Hematopoietic multipotent progenitor cell treated with erythropoietin and hydrocortisone succinate and interleukin-3 and kit ligand, for 17 days (in vitro differentiated cells): ENCODE measurements at regions not wholly inside any gene's neighbourhood (a gene's known extent, or its start where the extent isn't known, plus 50 kb on each side); places are given as distances from the start of the nearest gene placed in this dataset.

Source experiments
- DNase-seq: peaks from one replicate; pipeline ENCODE4 v3.0.0-alpha.2; 2015; ENCODE audit warnings: low spot score

DNA sequence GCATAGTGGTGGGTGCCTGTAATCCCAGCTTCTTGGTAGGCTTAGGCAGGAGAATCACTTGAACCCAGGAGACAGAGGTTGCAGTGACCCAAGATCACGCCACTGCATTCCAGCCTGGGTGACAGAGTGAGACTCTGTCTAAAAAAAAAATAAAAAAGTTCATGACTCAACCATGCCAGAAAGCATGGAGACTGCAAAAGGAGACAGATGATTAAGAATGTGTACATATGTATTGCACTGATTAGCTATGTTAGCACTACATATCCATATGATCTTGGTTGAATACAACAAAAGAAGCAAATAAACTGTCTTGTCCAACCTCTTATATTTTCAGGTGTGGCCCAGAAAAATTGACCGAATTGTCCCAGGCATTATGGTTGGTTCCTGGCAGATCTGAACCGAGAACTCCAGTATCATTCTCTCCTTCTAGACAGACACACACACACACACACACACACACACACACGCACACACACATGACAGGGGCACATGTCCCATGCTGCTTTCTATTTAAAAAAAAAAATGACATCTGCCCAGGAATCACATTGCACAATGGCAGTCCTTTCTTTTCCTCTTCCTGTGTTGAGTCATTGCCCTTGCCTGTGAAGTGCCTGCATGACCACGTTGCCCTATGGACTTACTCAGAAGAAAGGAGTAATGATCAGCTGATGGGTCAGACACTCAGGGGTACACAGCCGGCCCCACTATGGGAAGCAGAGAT lies 65.6 kb downstream of the MYCN start:
- no peak for DNase-seq

GRCh38 chr2:16005389-16005788 lies 65.0 kb downstream of the MYCN start:
- DNase-seq = no peak

DNA sequence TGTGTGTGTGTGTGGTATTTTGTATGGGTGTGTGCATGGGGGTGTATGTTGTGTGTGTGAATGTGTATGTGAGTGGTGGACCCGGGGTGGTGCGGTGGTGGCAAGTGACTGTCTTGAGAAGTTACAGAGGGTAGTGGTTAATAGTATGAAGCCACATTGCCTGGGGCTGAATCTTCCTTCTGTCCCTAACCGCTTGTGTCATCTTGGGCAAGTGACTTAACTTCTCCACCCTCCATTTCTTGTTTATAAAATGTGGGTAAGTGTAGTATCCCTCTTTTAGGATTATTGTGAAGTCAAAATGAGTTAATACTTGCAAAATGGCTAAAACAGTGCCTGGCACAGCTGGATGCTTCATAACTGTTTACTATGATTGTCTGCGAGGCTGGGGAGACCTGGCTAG lies 63.5 kb downstream of the MYCN start:
- no peak for DNase-seq

GRCh38 chr2:16003152-16003551 lies 62.8 kb downstream of the MYCN start:
- DNase-seq = no peak

GRCh38 chr2:16002575-16002974 lies 62.2 kb downstream of the MYCN start:
- DNase-seq = no peak

- no peak for DNase-seq
These were observed 61.8 kb downstream of the MYCN start for GRCh38 chr2:16002144-16002543.

- DNase-seq = no peak
These were observed 60.3 kb downstream of the MYCN start for GRCh38 chr2:16000642-16001041.

DNA sequence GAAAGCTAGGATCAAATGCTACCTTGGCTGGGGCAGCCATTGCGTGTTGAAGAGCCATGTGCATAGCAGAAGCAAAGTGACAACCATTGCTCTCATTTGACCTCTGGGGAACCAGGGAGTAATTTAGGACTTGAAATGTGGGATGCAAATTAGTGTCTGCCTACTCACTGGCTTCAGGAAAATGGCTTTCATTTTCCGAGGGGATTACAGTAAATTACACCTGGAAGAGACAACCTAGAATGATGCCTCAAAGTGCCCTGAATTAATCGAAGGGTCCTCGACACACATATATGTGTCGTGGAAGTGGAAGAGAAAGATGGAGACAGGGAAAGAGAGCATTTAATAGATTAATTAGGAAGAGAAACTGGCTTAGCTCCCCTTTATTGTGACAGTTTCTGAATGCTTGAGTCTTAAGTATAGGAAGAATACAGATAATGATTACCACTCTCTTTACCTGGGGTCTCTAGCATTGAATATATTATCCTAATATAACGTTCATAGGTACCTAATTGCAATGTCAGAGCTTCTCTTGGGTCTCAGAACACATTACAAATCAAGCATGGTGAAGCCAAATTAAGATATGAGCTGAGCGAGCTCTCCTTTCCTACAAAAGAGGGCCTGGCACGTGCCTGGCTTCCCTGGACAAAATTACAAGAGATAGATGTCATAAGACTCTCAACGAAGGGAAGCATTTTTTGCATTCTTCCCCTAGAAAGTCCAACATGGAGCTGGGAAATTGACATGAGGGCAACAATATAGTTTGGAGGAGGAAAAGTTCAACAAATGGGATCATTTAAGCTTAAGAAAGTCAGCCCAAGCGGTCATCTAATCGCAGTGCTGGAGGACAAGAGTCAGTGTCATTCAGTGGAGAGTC lies 59.5 kb downstream of the MYCN start:
- no peak for DNase-seq

DNA sequence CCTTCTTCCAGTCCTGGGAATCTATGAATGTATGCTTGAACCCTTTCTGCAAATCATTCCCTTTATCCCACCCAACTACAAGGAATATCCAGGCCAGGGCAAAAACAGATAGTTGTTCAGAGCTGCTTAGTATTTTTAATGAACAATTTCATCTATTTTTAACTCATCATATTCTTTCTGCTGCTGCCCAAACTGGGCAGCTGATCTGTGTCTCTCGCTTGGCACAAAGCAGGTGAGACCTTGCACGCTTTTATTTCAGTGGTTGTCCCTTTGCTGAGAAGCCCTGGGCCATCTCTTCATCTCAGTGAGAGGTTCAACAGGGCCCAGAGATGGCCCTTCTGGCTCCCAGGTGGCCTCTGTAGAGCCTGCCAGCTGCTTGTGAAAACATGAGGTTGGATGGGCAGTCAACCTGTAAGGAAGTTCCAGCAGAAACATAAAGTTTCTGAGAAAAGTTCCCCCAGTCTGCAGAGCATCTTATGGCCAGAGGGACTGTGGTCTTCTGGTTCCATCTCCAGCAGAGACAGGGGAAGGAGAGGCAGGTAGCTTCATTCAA lies 57.5 kb downstream of the MYCN start:
- no peak for DNase-seq

- no peak for DNase-seq
These were observed 56.4 kb downstream of the MYCN start for GRCh38 chr2:15996536-15997423.
